NCI-H1436 (cell line): ENCODE measurements at regions not wholly inside any gene's neighbourhood (a gene's known extent, or its start where the extent isn't known, plus 50 kb on each side); places are given as distances from the start of the nearest gene placed in this dataset.
A peak's percentile ranks its signal among the peaks of the same experiment; 100 is the strongest.

Experiments used
- DNase-seq: peaks from one replicate; lab custom pipeline; 2025; lab: John Stamatoyannopoulos, UW

DNA sequence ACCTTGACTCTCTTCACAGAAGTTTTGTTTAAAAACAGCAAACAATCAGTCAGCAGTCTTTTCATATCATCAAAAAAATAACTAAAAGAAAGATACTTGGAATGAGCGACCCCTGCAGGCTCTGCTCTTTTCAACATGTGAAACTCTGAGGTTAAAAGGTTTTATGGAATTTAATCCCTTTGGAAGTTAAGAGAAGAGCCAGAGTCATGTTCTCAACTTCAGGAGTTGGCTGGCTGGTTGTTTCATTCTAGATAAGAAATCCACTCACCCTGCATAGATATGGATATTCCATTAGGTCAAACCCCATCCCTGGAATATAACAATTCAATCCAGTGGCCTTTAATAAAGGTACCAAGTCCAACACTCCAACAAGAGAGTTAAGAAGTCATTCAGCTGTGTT lies 115.6 kb upstream of the RMDN2 start:
- DNase-seq, result no peak

DNA sequence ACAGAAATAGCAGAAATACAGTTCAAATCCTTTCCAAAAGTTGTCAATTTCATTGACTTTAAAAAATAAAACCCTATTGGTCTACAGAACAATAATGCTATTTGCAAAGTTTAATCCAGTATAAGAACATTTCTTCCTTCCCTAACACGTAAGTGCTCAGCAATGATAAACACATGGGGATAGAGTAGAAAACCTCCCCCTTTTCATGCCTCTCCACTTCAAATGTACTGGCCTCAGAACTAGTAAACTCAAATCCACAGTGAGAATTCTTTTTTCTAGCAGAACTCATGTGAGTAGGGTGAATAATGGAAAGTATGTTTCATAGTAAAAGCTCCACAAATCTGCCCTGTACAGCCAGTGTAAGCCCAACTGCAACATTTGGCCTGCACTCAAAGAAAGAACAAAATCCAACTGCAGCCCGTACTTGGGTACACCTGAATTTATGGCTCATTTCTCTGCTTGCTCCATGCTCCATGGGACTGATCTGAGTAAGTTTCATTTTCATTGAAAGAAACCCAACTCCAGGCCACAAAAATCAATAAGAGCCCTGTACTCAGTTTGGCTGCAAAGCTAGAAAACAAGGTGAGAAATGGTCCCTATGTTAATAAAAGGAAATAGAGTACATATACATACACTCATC lies 115.0 kb upstream of the RMDN2 start:
- DNase-seq, result no peak

DNA sequence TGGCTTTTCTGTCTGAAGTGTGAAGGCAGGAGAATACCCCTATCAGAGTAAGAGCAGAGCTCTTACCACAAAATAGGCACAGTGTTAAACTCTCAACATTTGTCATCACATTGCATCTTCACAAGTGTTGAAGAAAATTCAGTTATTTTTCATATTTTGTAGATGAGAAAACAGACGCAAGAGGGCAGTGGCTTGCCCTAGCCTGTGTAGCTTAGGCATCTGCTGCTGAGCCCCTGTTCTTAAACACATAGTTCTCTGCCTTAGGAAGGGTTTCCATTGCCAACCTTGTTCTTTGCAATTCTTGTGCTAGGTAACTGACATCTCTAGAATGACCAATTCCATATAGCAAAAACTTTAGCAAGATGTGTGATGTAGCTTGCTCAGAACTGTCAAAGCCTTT lies 112.7 kb upstream of the RMDN2 start:
- no peak for DNase-seq

DNA sequence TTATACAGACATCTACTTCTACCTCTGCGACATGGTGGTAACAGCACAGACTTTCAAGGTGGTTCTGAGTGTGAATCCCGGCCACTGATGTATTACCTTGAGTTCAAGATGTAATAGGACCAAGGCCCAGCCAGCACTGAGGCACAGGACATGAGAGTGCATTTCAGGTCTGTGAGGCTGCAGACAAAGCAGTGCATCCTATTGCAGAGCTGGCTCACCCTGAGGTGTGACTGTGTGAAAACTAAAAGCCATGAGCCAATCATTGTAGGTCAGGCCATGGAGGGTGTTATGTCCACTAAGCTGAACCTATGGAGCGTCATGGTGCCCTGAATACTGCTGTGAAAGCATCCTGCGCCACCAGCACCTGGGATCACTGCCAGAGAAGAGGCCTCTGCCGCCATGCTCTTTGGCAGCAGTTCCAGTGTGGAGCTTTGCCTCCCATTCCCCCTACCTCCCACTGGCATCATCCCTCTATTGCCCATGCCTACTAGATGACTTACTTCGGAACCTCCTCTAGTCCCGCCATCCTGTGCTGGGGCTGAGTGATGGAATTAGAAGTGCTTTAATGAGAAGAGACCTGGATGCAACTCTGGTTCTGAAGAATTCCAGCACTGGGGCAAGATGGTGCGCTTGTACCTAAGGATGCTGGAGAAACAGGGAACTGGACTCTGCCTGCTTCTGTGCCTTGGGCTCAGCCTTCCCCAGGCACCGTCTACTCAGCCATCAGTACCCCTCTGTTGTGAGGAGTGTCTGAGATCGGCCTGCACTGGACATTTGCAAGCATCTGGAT lies 112.0 kb upstream of the RMDN2 start:
- no peak for DNase-seq

DNA sequence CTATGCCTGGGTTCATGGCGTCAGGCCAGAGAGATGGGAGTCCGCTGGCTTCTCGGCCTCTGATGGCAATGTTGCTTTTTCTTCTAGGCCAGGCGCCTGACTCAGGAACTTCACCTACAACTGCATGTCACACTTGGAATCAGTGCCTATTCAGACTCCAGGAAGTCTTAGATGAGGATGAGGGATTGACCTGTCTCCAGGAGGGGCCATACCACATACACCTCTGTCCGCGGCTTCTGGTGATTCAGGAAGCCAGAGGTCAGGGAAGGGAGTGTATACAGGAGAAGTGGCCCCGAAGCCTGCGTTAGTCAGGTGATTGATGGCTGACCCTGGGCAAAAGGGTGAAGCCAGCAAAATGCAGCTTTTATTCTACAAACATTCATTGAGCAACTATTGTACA lies 109.1 kb upstream of the RMDN2 start:
- DNase-seq, result no peak

DNA sequence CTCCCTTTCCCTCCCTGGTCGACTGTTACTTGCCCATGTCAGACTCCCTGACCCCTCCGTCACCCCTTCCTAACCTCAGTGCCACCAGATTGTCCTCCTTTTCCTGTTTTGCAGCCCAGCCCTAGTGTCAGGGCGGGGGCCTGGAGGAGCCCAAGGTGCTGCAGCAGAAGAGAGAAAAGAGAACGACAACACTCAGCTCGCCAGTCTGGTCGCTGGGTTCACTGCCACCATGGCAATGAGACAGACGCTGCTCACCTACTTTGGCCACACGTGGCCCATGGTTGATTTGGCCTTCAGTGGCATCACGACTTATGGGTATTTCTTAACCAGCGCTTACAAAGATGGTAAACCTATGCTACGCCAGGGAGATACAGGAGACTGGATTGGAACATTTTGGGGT lies 108.4 kb upstream of the RMDN2 start:
- DNase-seq, result no peak

DNA sequence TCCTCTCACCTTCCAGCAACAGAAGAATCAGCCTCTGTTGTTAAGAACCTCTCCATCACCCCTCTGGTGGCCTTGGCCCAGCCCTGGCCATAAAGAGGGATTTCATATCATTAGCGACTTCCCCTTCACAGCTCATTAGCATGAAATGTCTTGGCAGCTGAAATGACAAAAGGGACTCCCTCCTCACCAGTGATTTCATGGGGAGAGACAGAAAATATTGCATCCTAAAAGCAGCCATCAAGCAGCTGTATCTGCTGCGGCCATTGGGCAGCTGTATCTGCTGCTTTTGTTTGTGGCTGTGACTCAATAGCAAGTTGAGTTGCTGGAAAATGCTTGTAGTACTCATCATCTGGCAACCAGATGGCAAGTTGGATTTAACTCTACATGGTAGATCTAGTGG lies 105.9 kb upstream of the RMDN2 start:
- no peak for DNase-seq

DNA sequence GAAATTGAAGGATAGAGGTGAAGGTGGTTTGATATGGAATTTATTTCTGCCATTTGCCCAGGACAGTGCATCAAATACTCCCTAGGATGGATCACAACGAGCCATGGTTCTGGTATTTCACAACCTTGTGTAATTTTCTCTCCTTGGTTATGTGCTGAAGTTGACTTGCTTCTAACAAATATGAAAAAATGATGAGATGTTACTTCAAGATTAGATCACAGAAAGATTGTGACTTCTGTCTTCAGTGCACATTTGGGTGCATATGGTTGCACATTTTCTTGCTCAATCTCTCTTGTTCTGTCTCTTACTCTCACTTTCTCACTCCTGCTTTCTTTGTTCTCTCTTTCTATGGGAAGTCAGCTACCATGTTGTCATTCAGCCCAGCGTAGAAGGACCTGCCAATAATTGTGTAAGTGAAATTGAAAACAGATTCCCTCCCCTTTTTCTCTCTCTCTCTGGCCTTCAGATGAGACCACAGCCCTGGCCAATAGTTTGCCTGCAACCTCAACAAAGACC lies 104.6 kb upstream of the RMDN2 start:
- DNase-seq, result no peak

DNA sequence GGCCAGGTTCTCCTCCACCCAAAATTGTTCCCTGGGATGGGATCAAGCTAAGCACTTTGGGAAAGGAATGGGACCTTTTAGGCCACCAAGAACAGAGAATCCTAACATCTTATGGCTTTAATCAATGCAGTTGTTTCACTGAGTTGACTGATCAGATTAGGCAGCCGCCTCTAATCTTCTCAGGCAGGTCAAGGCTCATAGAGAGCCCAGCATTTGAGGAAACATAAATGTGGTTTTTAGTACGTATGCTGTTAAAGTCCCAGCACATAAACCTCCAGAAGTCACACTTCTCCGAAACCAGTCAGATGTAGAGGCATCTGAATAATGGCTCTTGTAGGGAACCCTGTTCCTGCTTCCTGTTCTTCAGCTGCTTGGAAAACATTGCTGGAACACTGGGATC lies 99.5 kb upstream of the RMDN2 start:
- DNase-seq, result no peak

DNA sequence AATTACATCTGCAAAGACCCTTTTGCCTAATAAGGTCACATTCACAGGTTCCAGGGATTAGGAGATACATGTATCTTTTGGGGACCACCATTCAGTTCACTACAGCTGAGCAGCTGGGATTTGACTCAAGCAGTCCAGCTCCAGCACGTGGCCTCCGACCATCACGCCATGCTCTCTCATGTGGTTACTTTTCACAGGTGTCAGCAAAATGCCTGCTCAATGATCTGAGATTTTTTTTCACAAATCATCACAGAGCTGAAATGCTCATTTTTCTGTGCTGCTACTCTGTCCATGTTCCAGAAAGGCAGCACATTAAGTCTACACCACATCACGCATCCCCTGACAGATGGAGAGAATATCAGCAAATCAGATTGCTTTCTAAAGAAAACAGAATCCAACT lies 98.5 kb upstream of the RMDN2 start:
- no peak for DNase-seq

DNA sequence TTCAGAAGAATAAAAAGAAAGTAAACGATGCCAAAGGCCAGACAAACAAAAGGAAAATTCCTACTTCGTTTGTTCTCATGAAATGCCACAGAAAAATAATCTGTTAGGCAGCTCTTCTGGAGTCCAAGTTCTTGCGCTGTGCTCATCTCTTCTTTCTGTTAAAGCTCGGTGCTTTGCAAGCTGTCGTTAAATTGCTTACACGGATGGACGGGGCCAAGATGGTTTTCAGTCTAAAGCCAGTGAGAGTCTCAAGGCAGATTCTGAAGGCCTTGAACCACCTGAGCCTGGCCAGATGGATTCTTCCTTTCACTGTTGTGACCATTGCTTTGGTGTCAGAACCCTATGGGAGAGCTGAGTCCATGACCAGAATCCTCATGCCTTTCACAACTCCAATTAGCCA lies 97.6 kb upstream of the RMDN2 start:
- DNase-seq, result no peak

DNA sequence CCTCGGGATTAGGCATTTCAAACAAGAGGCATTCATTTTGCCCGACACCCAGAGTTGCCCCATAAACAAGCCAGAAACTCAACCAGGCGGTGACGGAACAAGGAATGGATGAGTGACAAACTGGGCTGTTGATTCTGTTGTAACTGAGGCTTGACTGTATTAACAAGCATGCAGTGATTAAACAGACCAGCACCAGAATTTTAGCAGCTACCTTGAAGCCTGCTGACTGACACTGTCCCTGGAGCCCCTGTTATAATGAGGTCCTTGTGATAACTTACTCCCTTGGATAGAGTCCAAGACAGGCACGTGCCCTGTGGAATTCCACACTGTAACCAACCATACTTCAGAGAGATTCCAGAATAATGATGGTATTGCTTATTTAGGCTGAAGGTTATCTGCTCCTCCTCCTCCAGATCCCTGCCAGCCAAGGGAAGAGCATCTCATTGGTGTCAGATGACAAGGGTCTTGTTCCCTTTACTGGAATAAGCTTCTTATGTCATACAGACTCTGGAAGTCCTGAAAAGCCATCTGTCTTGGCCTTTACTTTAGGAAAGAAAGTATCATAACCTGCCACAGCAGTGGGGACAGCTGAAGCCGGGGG lies 97.1 kb upstream of the RMDN2 start:
- no peak for DNase-seq

DNA sequence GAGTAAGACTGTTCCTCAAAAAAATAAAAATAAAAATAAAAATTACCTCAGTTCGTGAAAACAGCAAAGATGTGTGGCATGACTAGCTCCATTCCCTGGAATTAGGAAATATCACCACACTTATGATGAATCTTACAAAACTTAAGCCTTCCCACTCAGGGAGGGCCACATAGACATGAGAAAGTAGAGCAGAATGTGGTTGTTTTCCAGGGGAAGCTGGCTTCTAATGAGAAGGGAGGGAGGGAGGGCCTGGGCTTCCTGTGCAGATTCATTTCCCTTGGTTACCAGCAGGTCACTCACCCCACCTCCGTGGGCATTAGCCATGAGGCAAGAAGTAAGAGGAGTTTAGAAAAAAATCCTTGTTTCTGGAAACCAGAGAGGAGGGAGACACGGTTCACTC lies 95.9 kb upstream of the RMDN2 start:
- no peak for DNase-seq

DNA sequence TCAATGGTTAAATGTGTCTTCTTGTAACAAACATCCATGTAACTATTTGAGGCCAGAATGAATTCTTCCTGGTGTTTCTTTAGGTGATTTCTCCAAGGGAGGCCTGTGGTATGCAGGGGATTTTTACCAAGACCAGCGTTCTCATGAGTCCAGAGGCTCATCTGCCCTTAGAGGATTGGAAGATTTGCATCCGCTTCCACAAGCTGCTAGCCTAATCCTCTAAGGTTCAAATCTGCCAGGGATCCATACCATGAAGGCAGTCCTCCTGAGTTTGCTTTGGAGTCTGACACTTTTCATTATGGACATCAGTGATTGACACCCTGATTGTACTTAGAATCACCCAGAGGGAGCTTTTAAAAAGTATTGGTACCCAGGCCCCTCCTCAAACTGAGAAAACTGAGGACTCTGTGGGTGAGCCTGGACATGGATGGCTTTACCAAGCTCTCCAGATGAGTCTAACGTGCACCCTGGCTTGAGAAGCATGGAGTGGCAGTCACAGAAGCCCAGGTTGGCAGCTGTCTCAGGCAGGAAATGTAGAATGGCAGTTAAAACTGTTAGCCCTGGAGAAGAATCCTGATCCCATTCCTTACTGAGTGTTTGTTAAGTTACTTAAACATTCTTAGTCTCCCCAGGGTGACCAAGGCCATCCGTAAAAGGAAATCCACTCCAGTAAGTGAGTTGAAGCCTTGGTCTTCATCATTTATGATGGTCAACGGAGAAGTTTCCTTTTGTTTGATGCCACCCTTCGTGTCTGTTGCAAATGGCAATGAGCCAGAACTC lies 95.3 kb upstream of the RMDN2 start:
- DNase-seq, result no peak

DNA sequence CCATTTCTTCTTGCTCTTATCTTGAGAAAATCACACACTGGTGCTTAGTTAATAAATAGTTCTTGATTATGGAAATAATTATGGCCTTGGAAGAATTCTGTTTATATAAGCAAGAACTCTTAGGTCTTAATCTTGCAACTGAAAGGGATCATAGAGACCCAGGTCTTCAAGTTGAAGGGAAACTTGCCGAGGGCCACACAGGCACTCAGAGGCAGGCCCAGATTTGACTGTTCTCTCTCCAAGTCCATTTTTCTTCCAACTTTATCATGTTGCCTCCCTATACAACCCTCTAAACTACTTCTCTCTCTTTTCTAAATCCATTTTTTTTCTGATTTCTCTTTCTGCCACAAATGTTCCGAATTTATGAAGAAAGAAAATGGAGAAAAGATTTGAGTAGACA lies 94.5 kb upstream of the RMDN2 start:
- DNase-seq, result no peak

DNA sequence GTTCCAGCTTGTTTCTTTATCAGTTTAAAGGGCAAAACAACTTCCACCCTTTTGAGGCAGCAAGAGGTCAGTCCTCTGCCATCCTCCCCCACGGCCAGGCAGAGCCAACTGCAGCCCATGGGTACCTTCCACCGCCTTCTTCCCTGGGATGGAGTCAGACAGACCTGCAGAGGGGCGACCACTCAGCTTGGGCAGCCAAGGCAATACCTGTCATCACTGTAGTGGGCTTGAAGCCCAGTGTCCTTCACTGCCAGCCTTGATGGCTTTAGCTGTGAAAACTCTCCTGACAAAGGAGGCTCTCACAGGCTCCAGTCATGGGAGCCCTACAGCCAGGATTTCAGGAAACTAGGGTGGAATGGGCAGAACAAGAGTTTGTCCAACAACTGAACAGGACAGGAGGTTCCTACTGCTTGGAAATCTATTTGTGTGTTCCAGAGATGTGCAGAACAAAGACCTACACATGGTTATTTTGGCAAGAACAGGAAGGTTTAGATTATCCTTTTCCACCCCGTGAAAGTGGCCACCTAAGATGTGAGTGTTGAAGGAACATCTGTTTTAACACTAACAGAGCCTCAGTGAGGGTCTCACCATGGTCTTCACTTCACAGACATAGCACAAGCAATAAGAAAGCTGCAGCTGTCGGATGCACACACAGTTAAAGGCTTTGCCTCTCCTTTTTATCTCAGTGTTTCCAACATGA lies 93.9 kb upstream of the RMDN2 start:
- no peak for DNase-seq

DNA sequence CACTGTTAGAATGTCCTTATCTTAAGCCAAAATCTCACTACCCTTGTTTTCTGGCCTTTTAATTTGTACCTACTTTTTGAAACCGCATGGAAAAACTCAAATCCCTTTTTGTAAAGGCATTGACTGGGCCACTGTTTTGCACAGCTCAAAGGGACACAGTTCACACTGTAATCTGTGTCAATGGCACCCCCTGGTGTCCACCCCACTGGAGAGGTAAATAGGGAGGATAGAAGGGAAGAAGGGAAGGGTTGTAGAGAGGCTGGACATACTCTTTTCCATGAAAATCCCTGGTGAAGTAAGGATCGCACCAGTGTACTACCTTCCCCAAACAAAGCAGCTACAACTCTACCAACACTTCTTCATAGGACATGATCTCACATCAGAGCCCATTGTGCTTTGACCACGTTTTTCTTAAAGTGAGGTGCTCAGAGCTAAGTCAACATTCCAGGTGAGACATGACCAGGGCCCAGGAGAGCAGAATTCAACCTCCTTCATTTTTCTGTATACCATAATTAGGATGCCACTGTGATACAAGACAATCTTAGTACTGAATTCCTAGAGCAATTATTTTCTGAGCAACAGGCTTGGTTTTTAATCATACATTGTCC lies 92.4 kb upstream of the RMDN2 start:
- peak; percentile 78 for DNase-seq

DNA sequence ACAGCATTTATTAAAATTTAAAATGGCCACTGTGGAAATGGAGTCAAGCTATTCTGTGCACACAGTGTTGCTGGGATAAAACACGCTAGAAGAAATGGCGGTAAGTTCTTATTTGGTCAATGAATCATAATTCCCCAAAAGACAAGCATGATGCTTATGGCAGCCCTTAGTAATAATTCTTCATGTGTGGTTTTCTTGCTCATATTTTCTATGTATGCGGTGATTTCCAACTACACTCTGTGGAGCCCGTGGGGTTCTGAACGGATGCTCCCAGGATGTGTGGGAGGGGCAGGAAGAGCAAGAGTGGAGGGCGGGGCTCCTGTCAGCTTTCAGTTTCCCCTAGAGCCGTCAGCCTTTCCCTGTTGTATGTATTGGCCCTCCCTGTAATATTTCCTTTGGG lies 91.7 kb upstream of the RMDN2 start:
- DNase-seq, result no peak

DNA sequence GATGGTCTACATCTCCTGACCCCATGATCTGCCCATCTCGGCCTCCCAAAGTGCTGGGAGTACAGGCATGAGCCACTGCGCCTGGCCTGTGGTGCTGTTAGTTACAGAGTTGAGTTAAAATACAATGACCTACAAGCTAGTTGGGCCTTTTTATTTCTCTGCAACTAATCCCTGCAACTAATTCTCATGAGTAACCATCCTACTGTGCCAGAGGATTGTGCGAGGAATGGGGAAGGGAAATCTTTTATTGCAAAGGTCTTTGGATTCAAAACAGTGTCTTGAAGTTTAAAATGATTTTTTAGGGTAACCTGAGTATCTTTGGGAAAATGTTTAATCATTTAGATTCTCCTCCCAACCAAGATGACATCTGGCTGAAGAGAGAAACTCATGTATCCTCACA lies 88.8 kb upstream of the RMDN2 start:
- DNase-seq, result no peak

DNA sequence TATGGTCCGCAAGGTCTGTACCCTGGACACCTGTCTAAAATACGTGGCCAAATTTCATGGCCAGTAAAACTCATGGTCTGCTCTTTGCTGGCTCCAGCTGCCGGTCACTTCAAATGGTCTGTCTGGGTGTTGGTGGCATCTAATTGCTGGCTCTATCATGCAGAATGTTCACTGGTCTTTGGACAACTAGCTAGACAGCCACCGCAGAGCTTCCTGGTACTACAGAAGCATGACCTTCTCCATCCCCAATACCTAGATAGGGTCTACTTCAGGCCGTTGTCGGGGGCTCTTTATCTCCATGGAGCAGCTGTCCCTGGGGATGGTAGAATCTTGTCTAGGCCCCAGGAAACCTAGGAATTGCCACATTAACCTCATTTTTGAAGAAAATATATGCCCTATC lies 88.4 kb upstream of the RMDN2 start:
- DNase-seq, result no peak

DNA sequence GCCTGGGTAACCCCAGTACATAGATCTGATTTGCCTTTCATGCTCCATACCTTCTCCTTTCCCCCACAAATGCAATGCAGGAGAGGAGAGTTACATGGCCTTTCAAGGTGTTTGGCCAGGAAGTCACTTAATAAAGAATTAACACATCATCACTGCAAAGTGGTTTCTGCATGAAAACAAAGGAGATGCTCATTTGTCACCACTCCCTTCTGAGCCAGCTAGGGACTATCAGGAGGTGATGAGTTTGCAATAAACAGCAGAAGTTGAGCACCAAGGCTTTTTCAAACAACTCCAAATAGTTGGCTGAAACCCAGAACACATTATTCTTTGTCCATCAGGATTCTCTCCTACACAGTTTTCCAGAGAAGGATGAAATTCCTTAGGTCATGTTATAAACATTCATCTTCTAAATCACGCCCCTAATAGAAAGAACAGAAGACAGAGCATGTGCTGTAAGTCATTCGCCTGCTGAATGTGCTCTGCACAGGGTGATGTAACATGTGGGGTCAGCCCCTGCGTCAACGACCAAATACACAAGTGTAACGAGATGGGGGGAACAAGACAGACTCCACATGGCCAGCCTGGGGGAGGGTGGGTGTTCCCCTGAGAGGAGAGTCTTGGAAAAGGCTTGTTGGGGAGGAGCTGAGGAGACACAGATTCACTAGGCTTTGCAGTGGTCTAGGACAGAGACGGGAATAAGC lies 87.3 kb upstream of the RMDN2 start:
- DNase-seq, result no peak
